ENCODE measurements at regions not wholly inside any gene's neighbourhood (a gene's known extent, or its start where the extent isn't known, plus 50 kb on each side); places are given as distances from the start of the nearest gene placed in this dataset.

DNA sequence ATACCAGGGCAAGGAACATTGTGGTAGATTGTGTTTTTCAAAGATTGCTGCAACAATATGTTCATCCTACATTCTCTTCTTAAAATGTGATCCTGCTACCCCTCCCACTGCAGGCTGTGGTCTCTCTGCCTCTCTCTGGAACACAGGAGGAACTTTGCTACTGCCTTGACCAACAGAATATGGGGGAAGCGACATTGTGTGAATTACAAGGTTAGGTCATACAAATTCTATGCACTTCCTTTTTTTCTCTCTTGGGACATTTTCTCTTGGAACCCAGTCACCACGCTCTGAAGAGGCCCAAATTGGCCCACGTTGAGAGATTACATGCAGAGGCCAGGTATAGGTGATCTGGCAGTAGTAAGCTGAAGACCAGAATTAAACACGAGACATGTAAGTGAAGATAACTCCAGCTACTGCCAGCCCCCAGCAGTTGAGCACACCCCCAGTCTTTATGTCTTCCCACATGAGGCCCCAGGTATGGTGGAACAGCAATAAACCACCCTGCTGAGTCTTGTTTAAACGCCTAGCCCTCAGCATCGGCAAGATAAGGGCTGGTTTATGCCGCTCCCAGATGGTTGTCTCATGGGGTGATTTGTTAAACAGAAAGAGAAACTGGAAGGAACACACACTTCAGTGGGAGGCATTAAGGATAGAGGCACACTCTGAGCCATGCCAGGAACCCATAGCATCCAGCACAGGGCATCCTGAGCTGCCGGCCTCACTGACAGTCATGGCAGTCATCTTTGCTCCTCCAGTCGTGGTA, 59.9 kb downstream of the FAM43A start:
- ATAC-seq (no peak), FAIRE-seq (no peak)
- TF ChIP-seq IKZF4 (CRISPR knock-in tag; IDR thresholded peaks at IDR 0.05; ENCODE audit: borderline replicate concordance, low read depth, not compliant biosample characterization) (no peak), FOXO1 (CRISPR knock-in tag; IDR thresholded peaks at IDR 0.05) (no peak), ZNF382 (CRISPR knock-in tag; IDR thresholded peaks at IDR 0.05; ENCODE audit: borderline replicate concordance) (no peak), JARID2 (CRISPR knock-in tag; IDR thresholded peaks at IDR 0.05; ENCODE audit: insufficient replicate concordance) (no peak), U2AF2 (IDR thresholded peaks at IDR 0.05; ENCODE audit: low read depth, low read length) (no peak), GATA4 (IDR thresholded peaks at IDR 0.05; ENCODE audit: borderline replicate concordance, low read depth) (no peak), RARA (CRISPR knock-in tag; IDR thresholded peaks at IDR 0.05) (no peak)
- TF ChIP-seq, protein P1, sequence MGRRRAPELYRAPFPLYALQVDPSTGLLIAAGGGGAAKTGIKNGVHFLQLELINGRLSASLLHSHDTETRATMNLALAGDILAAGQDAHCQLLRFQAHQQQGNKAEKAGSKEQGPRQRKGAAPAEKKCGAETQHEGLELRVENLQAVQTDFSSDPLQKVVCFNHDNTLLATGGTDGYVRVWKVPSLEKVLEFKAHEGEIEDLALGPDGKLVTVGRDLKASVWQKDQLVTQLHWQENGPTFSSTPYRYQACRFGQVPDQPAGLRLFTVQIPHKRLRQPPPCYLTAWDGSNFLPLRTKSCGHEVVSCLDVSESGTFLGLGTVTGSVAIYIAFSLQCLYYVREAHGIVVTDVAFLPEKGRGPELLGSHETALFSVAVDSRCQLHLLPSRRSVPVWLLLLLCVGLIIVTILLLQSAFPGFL (CRISPR knock-in tag; IDR thresholded peaks at IDR 0.05) = no peak
- TF ChIP-seq, protein P2, sequence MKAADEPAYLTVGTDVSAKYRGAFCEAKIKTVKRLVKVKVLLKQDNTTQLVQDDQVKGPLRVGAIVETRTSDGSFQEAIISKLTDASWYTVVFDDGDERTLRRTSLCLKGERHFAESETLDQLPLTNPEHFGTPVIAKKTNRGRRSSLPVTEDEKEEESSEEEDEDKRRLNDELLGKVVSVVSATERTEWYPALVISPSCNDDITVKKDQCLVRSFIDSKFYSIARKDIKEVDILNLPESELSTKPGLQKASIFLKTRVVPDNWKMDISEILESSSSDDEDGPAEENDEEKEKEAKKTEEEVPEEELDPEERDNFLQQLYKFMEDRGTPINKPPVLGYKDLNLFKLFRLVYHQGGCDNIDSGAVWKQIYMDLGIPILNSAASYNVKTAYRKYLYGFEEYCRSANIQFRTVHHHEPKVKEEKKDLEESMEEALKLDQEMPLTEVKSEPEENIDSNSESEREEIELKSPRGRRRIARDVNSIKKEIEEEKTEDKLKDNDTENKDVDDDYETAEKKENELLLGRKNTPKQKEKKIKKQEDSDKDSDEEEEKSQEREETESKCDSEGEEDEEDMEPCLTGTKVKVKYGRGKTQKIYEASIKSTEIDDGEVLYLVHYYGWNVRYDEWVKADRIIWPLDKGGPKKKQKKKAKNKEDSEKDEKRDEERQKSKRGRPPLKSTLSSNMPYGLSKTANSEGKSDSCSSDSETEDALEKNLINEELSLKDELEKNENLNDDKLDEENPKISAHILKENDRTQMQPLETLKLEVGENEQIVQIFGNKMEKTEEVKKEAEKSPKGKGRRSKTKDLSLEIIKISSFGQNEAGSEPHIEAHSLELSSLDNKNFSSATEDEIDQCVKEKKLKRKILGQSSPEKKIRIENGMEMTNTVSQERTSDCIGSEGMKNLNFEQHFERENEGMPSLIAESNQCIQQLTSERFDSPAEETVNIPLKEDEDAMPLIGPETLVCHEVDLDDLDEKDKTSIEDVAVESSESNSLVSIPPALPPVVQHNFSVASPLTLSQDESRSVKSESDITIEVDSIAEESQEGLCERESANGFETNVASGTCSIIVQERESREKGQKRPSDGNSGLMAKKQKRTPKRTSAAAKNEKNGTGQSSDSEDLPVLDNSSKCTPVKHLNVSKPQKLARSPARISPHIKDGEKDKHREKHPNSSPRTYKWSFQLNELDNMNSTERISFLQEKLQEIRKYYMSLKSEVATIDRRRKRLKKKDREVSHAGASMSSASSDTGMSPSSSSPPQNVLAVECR (CRISPR knock-in tag; IDR thresholded peaks at IDR 0.05; ENCODE audit: borderline replicate concordance) = no peak
- TF ChIP-seq, protein P3, sequence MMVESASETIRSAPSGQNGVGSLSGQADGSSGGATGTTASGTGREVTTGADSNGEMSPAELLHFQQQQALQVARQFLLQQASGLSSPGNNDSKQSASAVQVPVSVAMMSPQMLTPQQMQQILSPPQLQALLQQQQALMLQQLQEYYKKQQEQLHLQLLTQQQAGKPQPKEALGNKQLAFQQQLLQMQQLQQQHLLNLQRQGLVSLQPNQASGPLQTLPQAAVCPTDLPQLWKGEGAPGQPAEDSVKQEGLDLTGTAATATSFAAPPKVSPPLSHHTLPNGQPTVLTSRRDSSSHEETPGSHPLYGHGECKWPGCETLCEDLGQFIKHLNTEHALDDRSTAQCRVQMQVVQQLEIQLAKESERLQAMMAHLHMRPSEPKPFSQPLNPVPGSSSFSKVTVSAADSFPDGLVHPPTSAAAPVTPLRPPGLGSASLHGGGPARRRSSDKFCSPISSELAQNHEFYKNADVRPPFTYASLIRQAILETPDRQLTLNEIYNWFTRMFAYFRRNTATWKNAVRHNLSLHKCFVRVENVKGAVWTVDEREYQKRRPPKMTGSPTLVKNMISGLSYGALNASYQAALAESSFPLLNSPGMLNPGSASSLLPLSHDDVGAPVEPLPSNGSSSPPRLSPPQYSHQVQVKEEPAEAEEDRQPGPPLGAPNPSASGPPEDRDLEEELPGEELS (CRISPR knock-in tag; IDR thresholded peaks at IDR 0.05) = no peak
- TF ChIP-seq, protein P4, sequence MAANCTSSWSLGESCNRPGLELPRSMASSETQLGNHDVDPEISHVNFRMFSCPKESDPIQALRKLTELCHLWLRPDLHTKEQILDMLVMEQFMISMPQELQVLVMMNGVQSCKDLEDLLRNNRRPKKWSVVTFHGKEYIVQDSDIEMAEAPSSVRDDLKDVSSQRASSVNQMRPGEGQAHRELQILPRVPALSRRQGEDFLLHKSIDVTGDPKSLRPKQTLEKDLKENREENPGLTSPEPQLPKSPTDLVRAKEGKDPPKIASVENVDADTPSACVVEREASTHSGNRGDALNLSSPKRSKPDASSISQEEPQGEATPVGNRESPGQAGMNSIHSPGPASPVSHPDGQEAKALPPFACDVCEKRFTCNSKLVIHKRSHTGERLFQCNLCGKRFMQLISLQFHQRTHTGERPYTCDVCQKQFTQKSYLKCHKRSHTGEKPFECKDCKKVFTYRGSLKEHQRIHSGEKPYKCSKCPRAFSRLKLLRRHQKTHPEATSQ (CRISPR knock-in tag; IDR thresholded peaks at IDR 0.05; ENCODE audit: borderline replicate concordance) = no peak

More for the DNA sequence above, 59.9 kb downstream of the FAM43A start:
- Histone ChIP-seq H3K27me3 (ENCODE audit: control insufficient read depth in 1 of 2, insufficient read depth in 2 of 2, low read length in 2 of 2) (peaks cover 1 to 31% of the 10 kb centered on the region in 2 experiments; a peak in 3 of 5 replicates), H3K9ac (ENCODE audit: insufficient read depth, low read depth, low read length) (no peak overlapping the region), H3K4me1 (ENCODE audit: insufficient read depth, low read length) (peaks cover 41% of the 10 kb centered on the region), H2AFZ (ENCODE audit: low read length) (no peak overlapping the region), H4K20me1 (ENCODE audit: insufficient read depth, low read length) (no peaks in the 10 kb centered on the region), H3K4me2 (ENCODE audit: low read depth, low read length) (no peak overlapping the region), H3K27ac (ENCODE audit: extremely low read length, insufficient read depth, low read length) (no peak overlapping the region), H3K79me2 (ENCODE audit: insufficient read depth, low read length) (no peaks in the 10 kb centered on the region), H3K9me3 (ENCODE audit: low read length) (no peaks in the 10 kb centered on the region), H3K36me3 (replicated peaks in 1 of 2; ENCODE audit: control insufficient read depth in 1 of 2, insufficient read depth in 2 of 2, low read length in 2 of 2) (no peaks in the 10 kb centered on the region), H3K4me3 (replicated peaks in 1 of 3; ENCODE audit: insufficient read depth in 1 of 3, low read depth in 2 of 3, low read length in 3 of 3) (no peak overlapping the region)
- BruUV-seq (replicated peaks) = no TSS peak
- ChIA-PET POLR2A (no interaction called here), CTCF (ENCODE audit: low intra/inter-chr PET ratio, low total read pairs) (no interaction called here)
- intact Hi-C loops (cut with micrococcal nuclease; ENCODE audit: unreplicated experiment) = loop anchor here (10.0 kb wide), 1 partner anchor 61 kb away; the partner anchor contains the start of gene FAM43A
- 37% methylated on average over 9 of the region's 9 CpGs for WGBS (ENCODE audit: low lambda C conversion rate)
- in situ Hi-C loops (cut with HindIII; ENCODE audit: extremely low pct_ligation_motif_present, low pct_unique_long_range_greater_than_20kb) = loop anchor here (10.0 kb wide), 1 partner anchor 61 kb away; the partner anchor contains the start of gene FAM43A
- DNase-seq (ENCODE audit: low spot score) = no peak
